ENCODE measurements at regions not wholly inside any gene's neighbourhood (a gene's known extent, or its start where the extent isn't known, plus 50 kb on each side); places are given as distances from the start of the nearest gene placed in this dataset.
"Not testable (repeated sequence)": the region's sequence is repeated elsewhere in the genome, so short reads cannot be mapped to it uniquely, and the experiment has no call there.

DNA sequence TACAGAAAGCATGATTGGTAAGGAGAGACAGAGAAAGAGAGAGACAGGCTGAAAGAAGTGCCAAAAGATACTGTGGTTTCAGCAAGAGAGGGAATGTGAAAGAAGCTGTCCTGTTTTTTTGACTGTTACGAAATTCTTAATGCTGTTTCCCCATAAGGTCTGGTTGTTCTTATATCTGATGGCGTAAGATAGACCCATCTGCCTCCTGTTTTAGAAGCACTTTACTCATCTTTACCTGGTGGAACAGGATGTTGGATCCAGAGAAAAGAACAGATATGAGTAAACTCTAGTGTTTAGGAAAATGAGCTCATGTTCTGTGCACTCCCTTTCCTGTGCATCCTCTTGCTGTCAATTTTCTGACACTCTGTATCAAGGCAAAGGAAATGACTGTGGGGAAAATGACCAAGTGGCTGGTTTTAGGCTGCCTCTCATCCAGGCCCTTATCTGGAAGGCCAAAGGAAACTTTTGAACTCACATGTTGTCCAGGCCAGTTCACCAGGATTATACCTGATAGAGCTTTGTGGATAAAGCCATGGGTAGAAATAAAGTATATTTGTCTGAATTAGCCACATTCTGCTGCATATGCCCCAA is 311.7 kb upstream of the HTR2C start:
- WGBS (ENCODE audit: insufficient coverage, low lambda C conversion rate): no CpG with 5 or more reads among the region's 2 CpGs
- no peak overlapping the region for H3K4me3 ChIP-seq (ENCODE audit: low read length)

DNA sequence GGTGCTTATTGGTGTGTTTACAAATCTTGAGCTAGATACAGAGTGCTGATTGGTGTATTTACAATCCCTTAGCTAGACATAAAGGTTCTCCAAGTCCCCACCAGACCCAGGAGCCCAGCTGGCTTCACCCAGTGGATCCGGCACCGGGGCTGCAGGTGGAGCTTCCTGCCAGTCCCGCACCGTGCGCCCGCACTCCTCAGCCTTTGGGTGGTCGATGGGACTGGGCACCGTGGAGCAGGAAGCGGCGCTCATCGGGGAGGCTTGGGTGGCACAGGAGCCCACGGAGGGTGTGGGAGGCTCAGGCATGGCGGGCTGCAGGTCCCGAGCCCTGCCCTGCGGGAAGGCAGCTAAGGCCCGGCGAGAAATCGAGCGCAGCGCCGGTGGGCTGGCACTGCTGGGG is 313.5 kb upstream of the HTR2C start:
- DNase-seq; H3K27me3 ChIP-seq (ENCODE audit: control insufficient read depth, insufficient read depth, low read length); H3K4me1 ChIP-seq (ENCODE audit: control insufficient read depth, insufficient read depth, low read length); H3K27ac ChIP-seq (ENCODE audit: low read length); H3K9me3 ChIP-seq (ENCODE audit: control insufficient read depth, low read depth, low read length); H3K36me3 ChIP-seq (ENCODE audit: control insufficient read depth, insufficient read depth, low read length); H3K4me3 ChIP-seq (ENCODE audit: low read length): not testable (repeated sequence)
- no CpG with 5 or more reads among the region's 21 CpGs for WGBS (ENCODE audit: insufficient coverage, low lambda C conversion rate)

More for the DNA sequence above, 311.7 kb upstream of the HTR2C start:
- Histone ChIP-seq H3K4me1 (ENCODE audit: control insufficient read depth, insufficient read depth, low read length) (no peaks in the 10 kb centered on the region), H3K9me3 (ENCODE audit: control insufficient read depth, low read depth, low read length) (no peaks in the 10 kb centered on the region), H3K36me3 (ENCODE audit: control insufficient read depth, insufficient read depth, low read length) (no peaks in the 10 kb centered on the region), H3K27me3 (ENCODE audit: control insufficient read depth, insufficient read depth, low read length) (no peaks in the 10 kb centered on the region), H3K27ac (ENCODE audit: low read length) (no peak overlapping the region)
- DNase-seq: no peak

DNA sequence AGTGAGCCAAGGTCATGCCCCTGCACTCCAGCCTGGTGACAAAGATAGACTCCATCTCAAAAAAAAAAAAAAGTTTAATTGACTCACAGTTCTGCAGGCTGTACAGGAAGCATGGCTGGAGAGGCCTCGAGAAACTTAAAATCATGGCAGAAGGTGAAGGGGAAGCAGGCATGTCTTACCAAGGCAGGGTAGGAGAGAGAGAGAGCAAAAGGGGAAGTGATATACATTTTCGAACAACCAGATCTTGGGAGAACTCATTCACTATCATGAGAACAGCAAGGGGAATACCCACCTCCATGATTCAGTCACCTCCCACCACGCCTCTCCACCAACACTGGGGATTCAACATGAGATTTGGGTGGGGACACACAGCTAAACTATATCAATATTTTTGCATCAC is 315.2 kb upstream of the HTR2C start:
- no peaks in the 10 kb centered on the region for H3K27me3 ChIP-seq (ENCODE audit: control insufficient read depth, insufficient read depth, low read length)
- no CpG with 5 or more reads among the region's 3 CpGs for WGBS (ENCODE audit: insufficient coverage, low lambda C conversion rate)
- H3K36me3 ChIP-seq (ENCODE audit: control insufficient read depth, insufficient read depth, low read length): no peaks in the 10 kb centered on the region
- no peak overlapping the region for H3K27ac ChIP-seq (ENCODE audit: low read length)
- H3K9me3 ChIP-seq (ENCODE audit: control insufficient read depth, low read depth, low read length): no peaks in the 10 kb centered on the region
- H3K4me3 ChIP-seq (ENCODE audit: low read length): no peak overlapping the region
- no peak for DNase-seq
- H3K4me1 ChIP-seq (ENCODE audit: control insufficient read depth, insufficient read depth, low read length): no peaks in the 10 kb centered on the region

DNA sequence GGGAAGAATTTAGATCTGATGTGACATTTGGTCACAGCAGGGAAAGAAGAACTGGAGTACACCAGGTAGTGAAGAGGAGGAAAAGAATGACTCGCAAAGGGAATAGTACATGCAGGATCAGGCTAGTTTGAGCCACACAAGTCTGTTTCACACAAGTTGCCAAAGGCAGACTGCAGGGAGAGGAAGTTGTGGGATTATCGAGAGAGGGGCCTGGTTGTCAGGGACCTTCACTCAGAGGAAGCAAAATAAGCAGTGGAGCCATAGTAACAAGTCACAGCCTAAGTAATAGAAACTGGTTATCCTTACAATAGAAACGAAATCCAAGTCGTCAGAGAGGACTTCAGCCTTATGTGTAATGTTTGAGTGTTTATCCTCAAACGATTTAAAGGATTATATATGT is 316.7 kb upstream of the HTR2C start:
- Histone ChIP-seq H3K27ac (ENCODE audit: low read length) (no peak overlapping the region), H3K4me3 (ENCODE audit: low read length) (no peak overlapping the region), H3K36me3 (ENCODE audit: control insufficient read depth, insufficient read depth, low read length) (no peaks in the 10 kb centered on the region), H3K4me1 (ENCODE audit: control insufficient read depth, insufficient read depth, low read length) (no peaks in the 10 kb centered on the region), H3K9me3 (ENCODE audit: control insufficient read depth, low read depth, low read length) (no peaks in the 10 kb centered on the region), H3K27me3 (ENCODE audit: control insufficient read depth, insufficient read depth, low read length) (no peaks in the 10 kb centered on the region)
- 20% methylated on average over 1 of the region's 5 CpGs for WGBS (ENCODE audit: insufficient coverage, low lambda C conversion rate)
- no peak for DNase-seq

DNA sequence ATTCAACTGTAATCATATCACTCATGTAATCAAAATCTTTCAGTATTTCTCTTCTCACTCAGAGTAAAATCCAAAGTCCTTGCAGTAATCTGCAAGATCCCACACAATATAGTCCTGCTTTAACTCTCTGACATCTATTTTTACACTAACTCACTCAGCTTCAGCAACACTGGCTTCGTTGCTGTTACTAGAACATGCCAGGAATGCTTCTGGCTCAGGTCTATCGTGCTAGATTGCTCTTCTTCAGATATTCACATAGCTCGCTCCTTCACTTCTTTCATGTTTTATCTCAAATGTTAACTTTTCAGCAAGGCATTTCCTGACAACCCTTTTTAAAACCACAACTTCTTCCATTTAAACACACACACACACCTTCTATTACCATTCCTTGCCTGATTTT is 331.7 kb upstream of the HTR2C start:
- Histone ChIP-seq H3K9me3 (ENCODE audit: control insufficient read depth, low read depth, low read length) (no peaks in the 10 kb centered on the region), H3K4me1 (ENCODE audit: control insufficient read depth, insufficient read depth, low read length) (no peaks in the 10 kb centered on the region), H3K27ac (ENCODE audit: low read length) (no peak overlapping the region), H3K27me3 (ENCODE audit: control insufficient read depth, insufficient read depth, low read length) (no peaks in the 10 kb centered on the region), H3K36me3 (ENCODE audit: control insufficient read depth, insufficient read depth, low read length) (no peaks in the 10 kb centered on the region), H3K4me3 (ENCODE audit: low read length) (no peak overlapping the region)
- WGBS (ENCODE audit: insufficient coverage, low lambda C conversion rate): no CpG with 5 or more reads among the region's 3 CpGs
- no peak for DNase-seq

DNA sequence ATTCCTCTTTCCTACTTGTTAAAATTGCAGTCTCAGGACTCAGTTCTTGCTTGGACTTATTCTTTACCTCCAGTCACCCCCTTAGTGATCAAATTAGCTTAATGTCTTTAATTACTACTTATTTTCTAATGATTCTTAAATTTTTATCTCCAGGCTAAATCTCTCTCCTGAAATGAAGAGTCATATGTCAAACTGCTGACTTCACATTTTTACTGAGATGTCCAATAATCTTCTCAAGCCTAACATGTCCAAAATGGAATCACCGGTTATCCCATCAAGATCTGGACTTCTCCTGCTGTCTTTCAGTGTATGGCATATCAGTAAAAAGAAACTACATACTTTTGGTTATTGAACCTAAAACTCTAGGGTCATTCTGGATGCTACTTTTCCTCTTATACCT is 332.3 kb upstream of the HTR2C start:
- Histone ChIP-seq H3K9me3 (ENCODE audit: control insufficient read depth, low read depth, low read length) (no peaks in the 10 kb centered on the region), H3K27ac (ENCODE audit: low read length) (no peak overlapping the region), H3K4me1 (ENCODE audit: control insufficient read depth, insufficient read depth, low read length) (no peaks in the 10 kb centered on the region), H3K36me3 (ENCODE audit: control insufficient read depth, insufficient read depth, low read length) (no peaks in the 10 kb centered on the region), H3K27me3 (ENCODE audit: control insufficient read depth, insufficient read depth, low read length) (no peaks in the 10 kb centered on the region), H3K4me3 (ENCODE audit: low read length) (no peak overlapping the region)
- no CpG with 5 or more reads among the region's 1 CpG for WGBS (ENCODE audit: insufficient coverage, low lambda C conversion rate)
- no peak for DNase-seq

DNA sequence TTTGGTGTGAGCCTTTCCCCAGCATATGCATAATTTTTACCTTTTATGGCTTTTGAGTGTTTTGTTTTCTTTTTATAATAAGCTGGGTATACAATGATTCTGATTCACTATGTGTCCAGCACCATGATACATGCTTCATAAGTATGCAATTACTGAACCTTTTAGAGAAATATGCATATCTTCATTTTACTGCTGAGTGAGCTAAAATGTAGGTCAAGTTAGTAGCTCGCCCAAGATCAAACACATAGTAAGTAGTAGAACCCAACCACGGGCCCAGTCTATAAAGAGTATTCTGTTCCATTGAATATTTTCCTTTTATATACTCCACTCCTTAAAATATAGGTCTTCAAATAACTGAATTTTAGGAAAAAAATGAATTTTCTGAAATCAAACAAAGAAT is 362.4 kb upstream of the HTR2C start:
- no peaks in the 10 kb centered on the region for H3K27me3 ChIP-seq (ENCODE audit: control insufficient read depth, insufficient read depth, low read length)
- no peaks in the 10 kb centered on the region for H3K36me3 ChIP-seq (ENCODE audit: control insufficient read depth, insufficient read depth, low read length)
- no peak for DNase-seq
- H3K9me3 ChIP-seq (ENCODE audit: control insufficient read depth, low read depth, low read length): no peaks in the 10 kb centered on the region
- no peak overlapping the region for H3K27ac ChIP-seq (ENCODE audit: low read length)
- H3K4me3 ChIP-seq (ENCODE audit: low read length): no peak overlapping the region
- no CpG with 5 or more reads among the region's 2 CpGs for WGBS (ENCODE audit: insufficient coverage, low lambda C conversion rate)
- H3K4me1 ChIP-seq (ENCODE audit: control insufficient read depth, insufficient read depth, low read length): no peaks in the 10 kb centered on the region

DNA sequence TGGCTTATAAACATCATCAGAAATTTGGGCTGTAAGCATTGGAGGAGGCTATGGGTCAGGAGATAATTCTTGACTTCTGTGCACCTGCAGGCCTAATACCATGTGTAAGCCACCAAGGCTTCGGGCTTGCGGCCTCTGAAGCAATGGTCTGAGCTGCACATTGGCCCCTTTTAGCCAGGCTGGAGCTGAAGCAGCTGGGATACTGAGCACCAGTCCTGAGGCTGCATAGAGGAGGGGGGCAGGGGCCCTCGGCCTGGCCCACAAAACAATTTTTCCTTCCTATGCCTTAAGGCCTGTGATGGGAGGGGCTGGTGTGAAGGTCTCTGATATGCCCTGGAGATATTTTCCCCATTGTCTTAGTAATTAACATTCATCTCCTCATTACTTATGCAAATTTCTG is 373.0 kb upstream of the HTR2C start:
- no peaks in the 10 kb centered on the region for H3K9me3 ChIP-seq (ENCODE audit: control insufficient read depth, low read depth, low read length)
- no peak for DNase-seq
- WGBS (ENCODE audit: insufficient coverage, low lambda C conversion rate): no CpG with 5 or more reads among the region's 3 CpGs

DNA sequence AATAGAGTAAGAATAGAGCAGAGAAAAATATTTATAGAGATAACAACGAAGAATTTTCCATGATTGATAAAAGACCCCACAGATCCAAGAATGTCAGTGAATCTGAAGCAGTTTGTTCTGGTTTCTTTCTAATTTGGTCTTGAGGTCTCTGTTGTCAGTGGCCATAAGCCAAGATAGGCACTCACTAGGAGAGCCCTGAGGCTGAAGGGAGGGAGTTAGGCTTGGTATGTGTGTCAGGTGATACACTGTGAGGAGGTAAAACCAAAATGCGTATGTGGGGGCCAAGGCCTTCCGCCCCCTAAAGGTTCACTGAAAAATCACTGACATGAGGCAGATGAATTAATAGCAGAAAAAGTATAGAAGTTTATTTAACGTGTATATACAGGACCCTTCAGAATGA is 382.3 kb upstream of the HTR2C start:
- no peak for DNase-seq
- Histone ChIP-seq H3K27me3 (ENCODE audit: control insufficient read depth, insufficient read depth, low read length) (no peaks in the 10 kb centered on the region), H3K4me3 (ENCODE audit: low read length) (no peak overlapping the region), H3K4me1 (ENCODE audit: control insufficient read depth, insufficient read depth, low read length) (no peaks in the 10 kb centered on the region), H3K27ac (ENCODE audit: low read length) (no peak overlapping the region), H3K9me3 (ENCODE audit: control insufficient read depth, low read depth, low read length) (no peaks in the 10 kb centered on the region), H3K36me3 (ENCODE audit: control insufficient read depth, insufficient read depth, low read length) (no peaks in the 10 kb centered on the region)
- no CpG with 5 or more reads among the region's 4 CpGs for WGBS (ENCODE audit: insufficient coverage, low lambda C conversion rate)

More for the DNA sequence above, 373.0 kb upstream of the HTR2C start:
- H3K4me3 ChIP-seq (ENCODE audit: low read length): no peak overlapping the region
- no peaks in the 10 kb centered on the region for H3K4me1 ChIP-seq (ENCODE audit: control insufficient read depth, insufficient read depth, low read length)
- H3K27ac ChIP-seq (ENCODE audit: low read length): no peak overlapping the region
- H3K27me3 ChIP-seq (ENCODE audit: control insufficient read depth, insufficient read depth, low read length): no peaks in the 10 kb centered on the region
- no peaks in the 10 kb centered on the region for H3K36me3 ChIP-seq (ENCODE audit: control insufficient read depth, insufficient read depth, low read length)

DNA sequence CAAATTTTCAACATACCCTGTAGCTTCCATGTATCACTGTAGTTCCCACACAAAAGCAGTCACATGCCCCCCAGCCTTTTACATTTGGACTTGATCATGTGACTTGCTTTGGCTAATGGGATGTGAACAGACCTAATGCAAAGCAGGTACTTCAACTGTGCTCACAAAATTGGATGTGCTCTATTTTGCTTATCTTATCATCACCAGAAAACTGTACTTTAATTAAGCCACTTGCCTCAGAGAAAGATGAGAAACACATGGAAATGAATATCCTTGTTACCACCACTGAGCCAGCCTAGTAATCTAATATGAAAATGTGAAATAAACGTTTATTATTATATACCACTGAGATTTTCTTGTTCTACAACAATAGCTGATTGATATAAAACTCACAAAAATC is 402.7 kb upstream of the HTR2C start:
- no peak overlapping the region for H3K4me3 ChIP-seq (ENCODE audit: low read length)
- no CpG with 5 or more reads among the region's 1 CpG for WGBS (ENCODE audit: insufficient coverage, low lambda C conversion rate)
- DNase-seq: no peak
- H3K9me3 ChIP-seq (ENCODE audit: control insufficient read depth, low read depth, low read length): no peaks in the 10 kb centered on the region
- no peaks in the 10 kb centered on the region for H3K36me3 ChIP-seq (ENCODE audit: control insufficient read depth, insufficient read depth, low read length)
- H3K27ac ChIP-seq (ENCODE audit: low read length): no peak overlapping the region
- H3K27me3 ChIP-seq (ENCODE audit: control insufficient read depth, insufficient read depth, low read length): no peaks in the 10 kb centered on the region
- no peaks in the 10 kb centered on the region for H3K4me1 ChIP-seq (ENCODE audit: control insufficient read depth, insufficient read depth, low read length)

DNA sequence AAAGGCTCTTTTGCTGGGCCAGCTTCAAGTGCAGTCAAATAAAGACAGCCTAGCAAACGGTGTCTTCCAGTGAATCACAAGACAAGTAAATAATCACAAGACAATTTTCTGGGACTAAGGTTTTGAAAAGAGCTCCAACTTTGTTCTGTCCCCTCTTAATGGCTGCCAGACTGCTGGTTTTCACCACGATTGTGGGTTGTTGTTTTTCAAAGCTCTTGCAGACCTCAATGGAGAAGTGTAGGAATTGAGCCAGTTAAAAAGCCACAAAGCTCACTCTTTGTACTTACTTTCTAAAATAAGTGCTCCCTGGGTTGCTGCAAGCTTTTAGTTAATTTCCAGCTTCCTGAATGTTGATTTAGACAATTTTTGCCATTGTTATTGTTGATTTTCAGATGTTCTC is 405.8 kb upstream of the HTR2C start:
- no CpG with 5 or more reads among the region's 2 CpGs for WGBS (ENCODE audit: insufficient coverage, low lambda C conversion rate)

More for the DNA sequence above, 405.8 kb upstream of the HTR2C start:
- Histone ChIP-seq H3K4me3 (ENCODE audit: low read length) (no peak overlapping the region), H3K9me3 (ENCODE audit: control insufficient read depth, low read depth, low read length) (no peaks in the 10 kb centered on the region), H3K27ac (ENCODE audit: low read length) (no peak overlapping the region), H3K27me3 (ENCODE audit: control insufficient read depth, insufficient read depth, low read length) (no peaks in the 10 kb centered on the region), H3K36me3 (ENCODE audit: control insufficient read depth, insufficient read depth, low read length) (no peaks in the 10 kb centered on the region), H3K4me1 (ENCODE audit: control insufficient read depth, insufficient read depth, low read length) (no peaks in the 10 kb centered on the region)
- DNase-seq: no peak

Measured in large intestine (tissue), 3 donors.